Stomach (tissue), 8 donors: ENCODE measurements at regions not wholly inside any gene's neighbourhood (a gene's known extent, or its start where the extent isn't known, plus 50 kb on each side); places are given as distances from the start of the nearest gene placed in this dataset.

ENCODE experiments used
- DNase-seq, 2 donors: peaks; one replicate each; pipeline versions ENCODE4 v3.0.0 to v3.0.0-alpha.2; 2013 to 2019
- H3K27ac ChIP-seq, 5 donors: fragments of 200-600 bp in 4 of 5; sonication (generic) in 4 of 5; one replicate each; pipeline ENCODE4 v1.5.1; 2013 to 2019; ENCODE audit warnings: mild to moderate bottlenecking in 1 of 5, moderate library complexity in 1 of 5
- H3K27me3 ChIP-seq, 3 donors: fragments of 200-600 bp; sonication (generic); one replicate each; pipeline ENCODE4 v1.5.1; 2017 to 2019; ENCODE audit warnings: mixed run types in 1 of 3
- H3K36me3 ChIP-seq, 4 donors: fragments of 200-600 bp; sonication (generic); 1 replicate in 3 of 4; 2 replicates in 1 of 4; pipeline ENCODE4 v1.5.1; 2016 to 2019
- H3K4me1 ChIP-seq, 4 donors: fragments of 200-600 bp; sonication (generic); one replicate each; pipeline ENCODE4 v1.5.1; 2016 to 2019
- H3K4me3 ChIP-seq, 4 donors: fragments of 200-600 bp; sonication (generic) in 3 of 4; one replicate each; pipeline ENCODE4 v1.5.1; 2016 to 2019; ENCODE audit warnings: mild to moderate bottlenecking in 1 of 4
- H3K9me3 ChIP-seq, 4 donors: fragments of 200-600 bp; sonication (generic); one replicate each; pipeline ENCODE4 v1.5.1; 2016 to 2019
- CTCF ChIP-seq, 7 experiments: fragments of 450-650 bp in 4 of 7; fragments of 200-600 bp in 3 of 7; sonication (generic) in 3 of 7; IDR thresholded peaks; one replicate each; pipeline ENCODE4 v1.5.1; 2016 to 2019; ENCODE audit warnings: antibody characterized with exemption in 7 of 7, control low read depth in 2 of 7, mild to moderate bottlenecking in 1 of 7
- EP300 ChIP-seq: sonication (generic); formaldehyde crosslinking; IDR thresholded peaks from one replicate; pipeline ENCODE4 v1.6.1; 2017; ENCODE audit warnings: antibody characterized with exemption
- POLR2A ChIP-seq, 4 donors: fragments of 450-650 bp; IDR thresholded peaks; one replicate each; pipeline ENCODE4 v1.6.1; 2016; ENCODE audit warnings: antibody characterized with exemption in 4 of 4, control low read depth in 2 of 4, mild to moderate bottlenecking in 1 of 4, moderate library complexity in 1 of 4
- POLR2AphosphoS5 ChIP-seq, 3 donors: sonication (generic); formaldehyde crosslinking; IDR thresholded peaks; one replicate each; pipeline ENCODE4 v1.6.1; 2016; ENCODE audit warnings: antibody characterized with exemption in 3 of 3
- WGBS, 5 donors: extraction: QIAGEN DNeasy Blood & Tissue Kit in 3 of 5; methylation state at CpG; one replicate each; pipeline versions ENCODE4 v1.1.5 to v1.1.7; 2013 to 2018; 5-methylcytosine and 5-hydroxymethylcytosine counted together
- intact Hi-C: fragments of 100-400 bp; cut with DNase I; formaldehyde crosslinking; loops from one replicate; pipeline ENCODE4 v1.15.1; 2023; ENCODE audit warnings: low total_unique reads
- donor health status: healthy with polysubstance abuse.
- donor health status: Bipolar disorder and iron deficiency.
- donor health status: healthy.

GRCh38 chr9:2377834-2378233 is 243.8 kb upstream of the VLDLR start:
- no peak for DNase-seq
- TF ChIP-seq POLR2A (IDR thresholded peaks at IDR 0.05) (no peak), CTCF (IDR thresholded peaks at IDR 0.05) (no peak), EP300 (no peak), POLR2AphosphoS5 (IDR thresholded peaks at IDR 0.05) (no peak)
- no peaks in the 10 kb centered on the region for H3K27me3 ChIP-seq
- WGBS, 5 donors: 65 to 83% (median 78%) methylated on average over 1 of the region's 1 CpG
- no peaks in the 10 kb centered on the region for H3K4me1 ChIP-seq
- no peaks in the 10 kb centered on the region for H3K36me3 ChIP-seq
- no peaks in the 10 kb centered on the region for H3K9me3 ChIP-seq
- no peak overlapping the region for H3K27ac ChIP-seq
- H3K4me3 ChIP-seq: no peak overlapping the region
- intact Hi-C loops: no loop called here

GRCh38 chr9:2378266-2378665 is 243.3 kb upstream of the VLDLR start:
- 76 to 82% (median 78%) methylated on average over 3 of the region's 3 CpGs for WGBS, 5 donors
- intact Hi-C loops: no loop called here
- Histone ChIP-seq H3K27me3 (no peaks in the 10 kb centered on the region), H3K4me1 (no peaks in the 10 kb centered on the region), H3K4me3 (no peak overlapping the region), H3K9me3 (no peaks in the 10 kb centered on the region), H3K27ac (no peak overlapping the region), H3K36me3 (no peaks in the 10 kb centered on the region)
- no peak for TF ChIP-seq EP300
- TF ChIP-seq POLR2A (IDR thresholded peaks at IDR 0.05): no peak
- no peak for TF ChIP-seq CTCF (IDR thresholded peaks at IDR 0.05)
- TF ChIP-seq POLR2AphosphoS5 (IDR thresholded peaks at IDR 0.05): no peak
- no peak for DNase-seq

- no peak overlapping the region for H3K27ac ChIP-seq
- H3K4me3 ChIP-seq: no peak overlapping the region
- WGBS, 5 donors: 74 to 93% (median 92%) methylated on average over 1 of the region's 1 CpG
- no peaks in the 10 kb centered on the region for H3K27me3 ChIP-seq
- no peaks in the 10 kb centered on the region for H3K9me3 ChIP-seq
- no peak for TF ChIP-seq POLR2AphosphoS5 (IDR thresholded peaks at IDR 0.05)
- TF ChIP-seq POLR2A (IDR thresholded peaks at IDR 0.05): no peak
- no peak for TF ChIP-seq EP300
- no peak for TF ChIP-seq CTCF (IDR thresholded peaks at IDR 0.05)
- DNase-seq: no peak
- no peaks in the 10 kb centered on the region for H3K4me1 ChIP-seq
- intact Hi-C loops: no loop called here
- no peaks in the 10 kb centered on the region for H3K36me3 ChIP-seq
Measured at GRCh38 chr9:2378816-2379215, 242.8 kb upstream of the VLDLR start.

- H3K4me3 ChIP-seq: no peak overlapping the region
- no peaks in the 10 kb centered on the region for H3K27me3 ChIP-seq
- H3K4me1 ChIP-seq: no peaks in the 10 kb centered on the region
- intact Hi-C loops: no loop called here
- 0 to 11% (median 5%) methylated on average over 1 of the region's 1 CpG for WGBS, 5 donors
- no peak for DNase-seq
- H3K36me3 ChIP-seq: no peaks in the 10 kb centered on the region
- H3K27ac ChIP-seq: no peak overlapping the region
- TF ChIP-seq POLR2A (IDR thresholded peaks at IDR 0.05) (no peak), CTCF (IDR thresholded peaks at IDR 0.05) (no peak), POLR2AphosphoS5 (IDR thresholded peaks at IDR 0.05) (no peak), EP300 (no peak)
- no peaks in the 10 kb centered on the region for H3K9me3 ChIP-seq
Measured at GRCh38 chr9:2384741-2385140, 236.8 kb upstream of the VLDLR start.
